Fibroblast of gingiva (primary cell): ENCODE measurements at regions not wholly inside any gene's neighbourhood (a gene's known extent, or its start where the extent isn't known, plus 50 kb on each side); places are given as distances from the start of the nearest gene placed in this dataset.
"Not testable (repeated sequence)": the region's sequence is repeated elsewhere in the genome, so short reads cannot be mapped to it uniquely, and the experiment has no call there.

ENCODE experiments used
- DNase-seq: peaks from one replicate; pipeline ENCODE4 v3.0.0-alpha.2; 2011; ENCODE audit warnings: low read depth

GRCh38 chr4:134622199-134622598 lies 420.6 kb upstream of the PABPC4L start:
- no peak for DNase-seq

GRCh38 chr4:134621715-134622114 lies 420.1 kb upstream of the PABPC4L start:
- DNase-seq = not testable (repeated sequence)

GRCh38 chr4:134610956-134611355 lies 409.4 kb upstream of the PABPC4L start:
- no peak for DNase-seq

GRCh38 chr4:134610172-134610571 lies 408.6 kb upstream of the PABPC4L start:
- no peak for DNase-seq

- no peak for DNase-seq
These were observed 400.1 kb upstream of the PABPC4L start for GRCh38 chr4:134601706-134602105.

GRCh38 chr4:134591326-134591725 lies 389.7 kb upstream of the PABPC4L start:
- no peak for DNase-seq

GRCh38 chr4:134585972-134586371 lies 384.4 kb upstream of the PABPC4L start:
- no peak for DNase-seq

- no peak for DNase-seq
These were observed 365.9 kb upstream of the PABPC4L start for GRCh38 chr4:134567461-134567860.

GRCh38 chr4:134560728-134561127 lies 359.1 kb upstream of the PABPC4L start:
- no peak for DNase-seq

GRCh38 chr4:134552063-134552462 lies 350.5 kb upstream of the PABPC4L start:
- DNase-seq = no peak

- DNase-seq = no peak
These were observed 349.8 kb upstream of the PABPC4L start for GRCh38 chr4:134551348-134551747.

- no peak for DNase-seq
These were observed 346.6 kb upstream of the PABPC4L start for GRCh38 chr4:134548052-134548628.

GRCh38 chr4:134546279-134546678 lies 344.7 kb upstream of the PABPC4L start:
- no peak for DNase-seq

- DNase-seq = peak; percentile 2
These were observed 342.7 kb upstream of the PABPC4L start for GRCh38 chr4:134544303-134544770.

GRCh38 chr4:134540588-134540987 lies 339.0 kb upstream of the PABPC4L start:
- no peak for DNase-seq

GRCh38 chr4:134539729-134540231 lies 338.2 kb upstream of the PABPC4L start:
- DNase-seq = no peak

- DNase-seq = no peak
These were observed 336.1 kb upstream of the PABPC4L start for GRCh38 chr4:134537701-134538100.

GRCh38 chr4:134533068-134533467 lies 331.5 kb upstream of the PABPC4L start:
- no peak for DNase-seq

- no peak for DNase-seq
These were observed 329.4 kb upstream of the PABPC4L start for GRCh38 chr4:134531013-134531412.

- DNase-seq = no peak
These were observed 328.0 kb upstream of the PABPC4L start for GRCh38 chr4:134529629-134530028.

GRCh38 chr4:134518574-134519217 lies 317.1 kb upstream of the PABPC4L start:
- DNase-seq = no peak

- no peak for DNase-seq
These were observed 309.0 kb upstream of the PABPC4L start for GRCh38 chr4:134510544-134510943.

GRCh38 chr4:134505511-134505910 lies 303.9 kb upstream of the PABPC4L start:
- no peak for DNase-seq
